ENCODE measurements at regions not wholly inside any gene's neighbourhood (a gene's known extent, or its start where the extent isn't known, plus 50 kb on each side); places are given as distances from the start of the nearest gene placed in this dataset.
"Not testable (repeated sequence)": the region's sequence is repeated elsewhere in the genome, so short reads cannot be mapped to it uniquely, and the experiment has no call there.

DNA sequence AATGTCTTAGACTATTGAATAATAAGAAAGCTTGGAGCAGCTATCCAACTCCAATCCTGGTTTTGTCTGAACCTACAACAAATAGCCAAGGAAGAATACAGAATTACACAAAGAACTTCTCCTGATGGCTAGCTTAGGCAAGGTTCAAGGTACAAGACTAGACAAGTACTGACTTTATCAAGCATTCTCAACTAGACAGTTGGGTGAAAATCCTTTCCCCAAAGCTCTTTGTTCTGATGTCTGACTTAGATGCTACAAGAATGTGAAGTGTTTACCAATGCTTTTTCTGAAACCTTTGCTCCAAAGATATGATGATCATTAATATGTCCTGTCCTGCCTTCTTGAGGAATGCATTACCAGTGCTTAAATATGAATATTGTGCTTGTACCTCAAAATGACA lies 113.8 kb downstream of the ANXA2 start:
- in situ Hi-C loops (cut with MboI; ENCODE audit: low sequenced_read_pairs in 4 of 4) = no loop called here
- Histone ChIP-seq H3K27ac (no peak overlapping the region), H3K9me3 (no peaks in the 10 kb centered on the region), H3K27me3 (no peaks in the 10 kb centered on the region), H3K4me1 (no peaks in the 10 kb centered on the region), H3K4me3 (no peak overlapping the region), H3K36me3 (no peaks in the 10 kb centered on the region)
- intact Hi-C loops (cut with DNase I; ENCODE audit: low total_unique reads) = no loop called here
- ATAC-seq = no peak
- TF ChIP-seq, protein P1, sequence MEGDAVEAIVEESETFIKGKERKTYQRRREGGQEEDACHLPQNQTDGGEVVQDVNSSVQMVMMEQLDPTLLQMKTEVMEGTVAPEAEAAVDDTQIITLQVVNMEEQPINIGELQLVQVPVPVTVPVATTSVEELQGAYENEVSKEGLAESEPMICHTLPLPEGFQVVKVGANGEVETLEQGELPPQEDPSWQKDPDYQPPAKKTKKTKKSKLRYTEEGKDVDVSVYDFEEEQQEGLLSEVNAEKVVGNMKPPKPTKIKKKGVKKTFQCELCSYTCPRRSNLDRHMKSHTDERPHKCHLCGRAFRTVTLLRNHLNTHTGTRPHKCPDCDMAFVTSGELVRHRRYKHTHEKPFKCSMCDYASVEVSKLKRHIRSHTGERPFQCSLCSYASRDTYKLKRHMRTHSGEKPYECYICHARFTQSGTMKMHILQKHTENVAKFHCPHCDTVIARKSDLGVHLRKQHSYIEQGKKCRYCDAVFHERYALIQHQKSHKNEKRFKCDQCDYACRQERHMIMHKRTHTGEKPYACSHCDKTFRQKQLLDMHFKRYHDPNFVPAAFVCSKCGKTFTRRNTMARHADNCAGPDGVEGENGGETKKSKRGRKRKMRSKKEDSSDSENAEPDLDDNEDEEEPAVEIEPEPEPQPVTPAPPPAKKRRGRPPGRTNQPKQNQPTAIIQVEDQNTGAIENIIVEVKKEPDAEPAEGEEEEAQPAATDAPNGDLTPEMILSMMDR (IDR thresholded peaks at IDR 0.05 in 4 of 5, conservative IDR thresholded peaks at IDR 0.05 in 1 of 5) = no peak
- no peak for TF ChIP-seq POLR2A (IDR thresholded peaks at IDR 0.05)
- no peak for DNase-seq

DNA sequence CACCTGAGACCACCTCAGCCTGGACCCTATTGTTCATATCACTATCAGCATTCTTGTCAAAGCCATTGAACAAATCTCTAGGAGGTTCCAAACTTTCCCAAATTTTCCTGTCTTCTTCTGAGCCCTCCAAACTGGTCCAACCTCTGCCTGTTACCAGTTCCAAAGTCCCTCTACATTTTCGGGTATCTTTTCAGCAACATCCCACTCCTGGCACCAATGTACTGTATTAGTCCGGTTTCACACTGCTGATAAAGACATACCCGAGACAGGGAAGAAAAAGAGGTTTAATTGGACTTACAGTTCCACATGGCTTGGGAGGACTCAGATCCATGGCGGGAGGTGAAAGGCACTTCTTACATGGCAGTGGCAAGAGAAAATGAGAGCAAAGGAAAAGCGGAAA lies 101.9 kb downstream of the ANXA2 start:
- H3K36me3 ChIP-seq; H3K4me1 ChIP-seq; ATAC-seq; H3K27ac ChIP-seq; H3K9me3 ChIP-seq; H3K4me3 ChIP-seq; H3K27me3 ChIP-seq; intact Hi-C loops (cut with DNase I; ENCODE audit: low total_unique reads); in situ Hi-C loops (cut with MboI; ENCODE audit: low sequenced_read_pairs in 4 of 4); DNase-seq: not testable (repeated sequence)

DNA sequence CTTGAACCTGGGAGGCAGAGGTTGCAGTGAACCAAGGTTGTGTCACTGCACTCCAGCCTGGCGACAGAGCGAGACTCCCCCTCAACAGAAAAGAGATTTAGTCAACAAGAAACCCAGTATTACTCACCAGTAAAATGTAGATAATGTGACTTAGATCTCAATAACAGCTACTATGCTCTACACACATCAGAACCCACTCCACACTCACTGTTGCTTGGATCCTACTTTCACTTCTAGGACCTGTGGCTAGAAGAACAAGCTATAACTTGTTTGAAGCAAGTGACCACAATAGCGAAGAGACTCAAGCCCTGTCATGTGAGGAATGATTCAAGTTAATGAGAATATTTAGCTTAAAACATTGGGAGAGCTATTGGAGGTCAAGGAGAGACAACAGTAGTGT lies 100.7 kb downstream of the ANXA2 start:
- Histone ChIP-seq H3K27me3 (no peaks in the 10 kb centered on the region), H3K4me1 (no peaks in the 10 kb centered on the region), H3K36me3 (no peaks in the 10 kb centered on the region), H3K27ac (no peak overlapping the region), H3K9me3 (no peaks in the 10 kb centered on the region), H3K4me3 (no peak overlapping the region)
- intact Hi-C loops (cut with DNase I; ENCODE audit: low total_unique reads) = no loop called here
- TF ChIP-seq, protein P1 (IDR thresholded peaks at IDR 0.05 in 4 of 5, conservative IDR thresholded peaks at IDR 0.05 in 1 of 5) = no peak
- no peak for TF ChIP-seq POLR2A (IDR thresholded peaks at IDR 0.05)
- in situ Hi-C loops (cut with MboI; ENCODE audit: low sequenced_read_pairs in 4 of 4) = no loop called here
- no peak for ATAC-seq
- DNase-seq = no peak
